ENCODE measurements at regions not wholly inside any gene's neighbourhood (a gene's known extent, or its start where the extent isn't known, plus 50 kb on each side); places are given as distances from the start of the nearest gene placed in this dataset.

DNA sequence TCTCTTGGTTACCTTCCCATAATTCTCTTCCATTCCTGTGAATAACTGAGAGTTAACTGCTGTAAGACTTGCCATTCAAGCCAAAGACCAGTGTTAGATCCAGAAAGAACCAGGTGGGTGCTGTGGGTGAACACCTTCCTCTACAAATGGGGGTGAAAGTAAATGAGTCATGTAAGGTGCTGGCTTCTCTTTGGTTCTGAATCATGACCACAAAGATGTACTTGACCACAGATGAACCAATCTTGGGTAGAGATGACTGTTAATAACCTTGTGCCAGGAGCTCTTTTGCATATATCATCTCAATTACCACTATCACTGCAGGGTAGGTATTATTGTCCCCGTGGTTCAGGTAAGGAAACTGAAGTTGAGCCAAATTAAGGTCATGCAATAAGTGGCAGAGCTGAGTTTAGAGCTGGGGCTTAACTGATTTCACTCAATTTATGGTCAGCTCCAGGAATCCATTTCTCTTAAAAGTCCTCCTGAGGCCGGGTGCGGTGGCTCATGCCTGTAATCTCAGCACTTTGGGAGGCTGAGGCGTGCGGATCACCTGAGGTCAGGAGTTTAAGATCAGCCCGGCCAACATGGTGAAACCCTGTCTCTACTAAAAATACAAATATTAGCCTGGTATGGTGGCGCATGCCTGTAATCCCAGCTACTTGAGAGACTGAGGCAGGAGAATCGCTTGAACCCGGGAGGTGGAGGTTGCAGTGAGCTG, 244.9 kb upstream of the CXCR4 start:
- TF ChIP-seq POLR2A (IDR thresholded peaks at IDR 0.05) = no peak
- TF ChIP-seq, protein P1, sequence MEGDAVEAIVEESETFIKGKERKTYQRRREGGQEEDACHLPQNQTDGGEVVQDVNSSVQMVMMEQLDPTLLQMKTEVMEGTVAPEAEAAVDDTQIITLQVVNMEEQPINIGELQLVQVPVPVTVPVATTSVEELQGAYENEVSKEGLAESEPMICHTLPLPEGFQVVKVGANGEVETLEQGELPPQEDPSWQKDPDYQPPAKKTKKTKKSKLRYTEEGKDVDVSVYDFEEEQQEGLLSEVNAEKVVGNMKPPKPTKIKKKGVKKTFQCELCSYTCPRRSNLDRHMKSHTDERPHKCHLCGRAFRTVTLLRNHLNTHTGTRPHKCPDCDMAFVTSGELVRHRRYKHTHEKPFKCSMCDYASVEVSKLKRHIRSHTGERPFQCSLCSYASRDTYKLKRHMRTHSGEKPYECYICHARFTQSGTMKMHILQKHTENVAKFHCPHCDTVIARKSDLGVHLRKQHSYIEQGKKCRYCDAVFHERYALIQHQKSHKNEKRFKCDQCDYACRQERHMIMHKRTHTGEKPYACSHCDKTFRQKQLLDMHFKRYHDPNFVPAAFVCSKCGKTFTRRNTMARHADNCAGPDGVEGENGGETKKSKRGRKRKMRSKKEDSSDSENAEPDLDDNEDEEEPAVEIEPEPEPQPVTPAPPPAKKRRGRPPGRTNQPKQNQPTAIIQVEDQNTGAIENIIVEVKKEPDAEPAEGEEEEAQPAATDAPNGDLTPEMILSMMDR (IDR thresholded peaks at IDR 0.05) = no peak

Measured in right lobe of liver (tissue), 4 donors.